Esophagus mucosa (tissue), 1 donor: ENCODE measurements at regions not wholly inside any gene's neighbourhood (a gene's known extent, or its start where the extent isn't known, plus 50 kb on each side); places are given as distances from the start of the nearest gene placed in this dataset.
"Not testable (repeated sequence)": the region's sequence is repeated elsewhere in the genome, so short reads cannot be mapped to it uniquely, and the experiment has no call there.

Experiments
- ATAC-seq: fragments of 200-7000 bp; cut with Tn5 transposase; one replicate; pipeline ENCODE4 v1.9.1; 2020
- donor health status: DM: yes; HTN: yes; CAD: no.

DNA sequence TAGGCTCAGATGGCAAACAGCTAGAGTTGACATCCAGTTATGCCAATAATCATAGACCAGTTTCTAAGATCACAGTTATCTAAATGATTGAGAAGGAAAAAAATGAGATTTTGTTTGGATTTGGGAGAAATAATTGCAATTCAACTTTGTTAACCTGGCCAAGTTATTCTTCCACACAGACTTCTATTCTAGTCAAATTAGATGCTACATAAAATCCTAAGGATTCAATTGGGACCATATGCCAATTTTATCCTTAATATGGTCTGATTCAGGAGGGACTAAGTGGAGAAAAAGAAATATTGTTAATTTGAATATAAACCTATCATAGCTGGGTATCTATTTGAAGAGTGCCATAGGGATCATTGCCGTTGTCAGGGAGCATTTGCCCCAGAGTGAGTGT lies 178.3 kb upstream of the SLC7A11 start:
- no peak for ATAC-seq

DNA sequence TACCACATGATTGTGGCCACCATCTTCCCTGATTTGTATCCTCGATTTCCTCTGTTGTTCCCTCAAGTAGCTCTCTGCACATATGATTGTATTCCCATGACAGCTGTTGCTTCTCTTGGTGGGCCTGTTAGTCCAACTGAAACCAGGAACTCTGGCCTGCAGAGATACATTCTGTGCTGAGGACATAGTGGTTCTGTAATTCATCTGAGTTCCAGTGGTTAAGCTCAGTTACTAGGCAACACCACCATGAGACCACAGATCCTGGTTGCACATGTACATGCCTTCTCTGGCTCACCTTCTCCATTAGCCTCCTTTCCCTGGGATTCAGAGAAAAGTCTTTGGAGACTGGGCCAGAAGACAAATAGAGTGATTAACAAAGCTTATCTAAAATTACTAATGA lies 172.1 kb upstream of the SLC7A11 start:
- no peak for ATAC-seq

DNA sequence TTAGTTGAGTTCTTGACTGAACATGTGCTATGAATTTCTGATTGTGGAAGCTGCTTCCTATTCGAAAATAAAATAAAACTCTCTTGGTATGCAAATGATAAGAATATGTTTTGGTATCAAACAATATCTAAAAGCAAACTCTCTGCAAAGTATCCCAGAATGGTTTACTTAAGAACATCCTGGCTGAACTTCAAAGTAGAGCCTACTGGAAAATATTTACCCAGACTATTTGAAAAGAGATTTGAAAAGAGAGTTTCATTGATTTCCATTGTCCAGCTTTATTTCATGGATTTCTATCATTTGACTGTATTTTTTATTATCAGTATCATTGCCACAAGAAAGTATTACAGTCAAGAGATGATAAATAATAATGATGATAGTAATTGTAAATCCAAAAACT lies 171.1 kb upstream of the SLC7A11 start:
- ATAC-seq = no peak

DNA sequence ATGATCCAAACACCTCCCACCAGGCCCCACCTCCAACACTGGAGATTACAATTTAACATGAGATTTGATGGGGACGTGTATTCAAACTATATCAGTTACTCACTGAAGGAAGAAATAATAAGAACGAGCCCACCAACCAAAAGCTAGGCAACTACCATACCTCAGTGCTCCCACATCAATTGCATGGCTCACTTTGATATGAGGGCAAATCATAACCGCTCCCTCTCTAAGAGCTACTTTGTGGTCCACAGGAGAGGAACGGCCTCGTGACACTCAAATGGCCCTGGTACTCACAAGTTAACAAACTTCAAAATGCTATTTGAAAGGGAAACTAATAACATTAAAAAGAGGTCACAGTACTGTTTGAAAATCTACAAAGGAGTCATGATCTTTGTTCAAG lies 170.7 kb upstream of the SLC7A11 start:
- no peak for ATAC-seq

DNA sequence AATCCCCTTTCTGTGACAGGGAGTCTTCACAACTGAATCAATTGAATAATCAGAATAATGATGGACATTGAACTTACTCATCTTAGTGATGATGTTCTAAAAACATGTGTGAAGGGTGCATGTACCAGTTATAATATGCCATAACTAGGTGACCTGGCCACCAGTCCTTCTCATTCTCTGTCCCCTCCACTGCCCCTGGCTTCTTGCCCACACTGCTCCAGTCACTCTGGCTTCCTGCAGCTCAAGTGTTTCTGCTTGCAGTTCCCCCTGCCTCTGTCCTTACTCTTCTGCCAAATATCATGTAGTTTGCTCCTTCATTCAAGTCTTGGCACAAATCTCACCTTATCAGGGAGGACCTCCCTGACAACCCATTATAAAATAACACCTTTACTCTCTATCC lies 168.1 kb upstream of the SLC7A11 start:
- ATAC-seq = no peak

DNA sequence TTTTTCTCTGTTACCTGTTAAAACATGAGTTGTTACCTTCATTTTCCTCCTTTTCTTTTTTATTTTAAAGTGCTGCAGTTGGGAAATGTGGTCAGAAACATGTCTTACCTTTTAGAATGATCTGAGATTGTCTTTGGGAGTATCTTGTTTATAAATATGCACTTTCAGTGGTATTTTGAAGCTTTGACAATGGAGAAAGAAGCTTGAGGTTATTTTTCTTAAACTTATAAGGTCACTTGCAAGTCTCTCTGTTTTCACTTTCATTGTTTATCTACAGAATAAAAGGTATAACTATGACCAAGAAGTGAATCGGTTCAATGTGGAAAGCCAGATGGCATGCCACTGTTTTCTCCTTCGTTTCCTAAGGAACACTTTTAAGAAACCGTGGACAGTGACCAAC lies 167.5 kb upstream of the SLC7A11 start:
- ATAC-seq = no peak

DNA sequence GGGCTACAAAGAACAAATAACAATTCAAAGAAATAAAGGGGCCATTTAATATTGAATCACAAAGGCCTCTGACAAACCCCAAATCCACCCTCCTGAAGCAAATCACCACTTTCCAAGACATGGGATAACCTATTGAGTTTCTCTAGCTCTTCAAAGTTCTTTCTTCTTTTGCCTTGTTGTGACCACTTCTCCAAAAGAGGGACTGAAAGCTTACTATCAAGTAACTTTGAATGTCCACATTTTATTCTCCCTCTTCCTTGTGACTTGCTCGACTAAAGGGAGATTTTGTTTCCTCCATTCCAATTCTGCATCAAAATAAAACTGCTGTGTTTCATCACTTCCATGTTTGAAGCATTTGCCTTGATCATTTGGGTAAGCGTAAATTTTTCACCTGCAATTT lies 166.6 kb upstream of the SLC7A11 start:
- no peak for ATAC-seq

DNA sequence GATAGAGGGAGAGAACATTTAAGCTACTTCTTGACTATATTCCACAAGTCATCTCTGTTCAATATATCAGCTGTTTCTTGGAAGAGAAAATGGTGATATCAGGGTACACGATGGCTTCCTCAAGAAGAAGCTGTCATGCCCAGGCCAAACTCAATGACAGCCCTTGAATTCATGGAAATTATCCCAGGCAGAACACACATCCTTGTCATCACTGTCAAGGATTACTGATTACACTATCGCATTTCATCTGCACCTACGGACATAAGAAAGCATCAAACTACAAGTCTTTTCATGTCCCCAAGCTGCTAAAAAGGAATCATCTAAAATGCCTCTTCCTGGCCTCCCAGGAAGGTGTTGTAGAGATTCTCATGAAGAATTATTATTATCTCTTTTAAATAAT lies 165.2 kb upstream of the SLC7A11 start:
- no peak for ATAC-seq

DNA sequence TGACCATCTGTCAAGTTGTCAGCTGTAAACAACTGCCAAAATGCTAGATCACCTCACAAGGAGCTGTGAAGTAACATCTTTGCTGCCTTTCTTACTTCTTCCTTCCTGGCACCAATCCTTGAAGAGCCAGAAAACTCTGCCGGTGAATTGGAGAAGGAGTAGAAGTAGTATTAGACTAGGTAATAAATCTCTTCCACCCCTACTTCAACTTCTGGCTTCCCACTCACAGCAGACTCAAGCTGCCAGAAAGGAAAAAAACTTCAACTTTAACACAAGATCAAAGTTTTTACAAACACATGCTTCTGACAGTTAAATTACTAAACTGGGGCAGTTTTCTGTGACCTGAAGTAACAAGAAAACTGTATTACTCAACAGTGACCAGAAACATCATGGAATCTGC lies 164.7 kb upstream of the SLC7A11 start:
- ATAC-seq = no peak

DNA sequence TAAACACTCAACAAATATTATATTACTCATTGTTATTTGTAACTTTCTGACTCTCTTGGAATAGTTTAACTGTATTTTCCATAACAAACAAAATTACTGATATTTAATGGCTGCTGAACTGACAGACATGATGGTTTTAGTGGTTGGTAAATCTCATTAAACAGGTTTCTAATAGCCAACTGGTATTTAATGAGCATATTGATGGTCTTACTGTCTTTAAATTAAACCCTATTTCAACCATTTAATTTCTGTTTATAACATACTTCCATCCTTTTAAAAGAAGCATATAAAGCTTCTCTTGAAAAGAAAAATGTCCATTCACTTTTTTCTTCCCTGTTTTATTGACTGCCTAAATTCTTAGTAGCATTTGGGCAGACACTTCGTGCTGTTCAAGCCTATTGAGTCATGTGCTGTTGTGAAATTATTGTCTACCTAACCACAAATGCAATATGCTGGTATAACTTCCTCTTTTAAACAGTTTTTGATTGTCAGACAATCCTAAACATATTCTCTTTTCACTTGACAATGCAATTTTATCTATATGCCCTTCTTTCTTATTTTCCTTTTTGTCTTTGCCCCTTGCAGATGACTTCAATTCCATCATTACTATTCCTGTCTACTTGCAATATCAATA lies 163.9 kb upstream of the SLC7A11 start:
- peak; percentile 64 for ATAC-seq

DNA sequence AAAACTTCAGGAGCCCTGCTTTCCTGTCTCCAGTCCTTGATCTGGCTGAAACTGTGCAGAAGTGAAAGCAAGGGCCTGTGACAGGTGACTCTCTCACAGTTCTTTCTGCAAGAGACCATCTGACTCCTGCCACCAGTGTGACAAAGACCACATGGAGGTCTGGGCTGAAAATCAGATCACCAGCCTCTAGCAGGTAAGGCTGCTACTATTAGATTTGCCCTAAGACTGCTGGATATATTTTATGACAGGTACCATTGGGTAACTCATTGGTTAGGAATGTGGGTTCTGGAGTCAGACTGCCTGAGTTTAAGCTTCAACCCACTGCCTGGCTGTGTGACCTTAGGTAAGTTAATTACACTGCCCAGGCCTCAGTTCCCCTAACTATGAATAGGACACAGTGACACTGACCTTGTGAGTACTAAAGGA lies 163.3 kb upstream of the SLC7A11 start:
- peak; percentile 71 for ATAC-seq

DNA sequence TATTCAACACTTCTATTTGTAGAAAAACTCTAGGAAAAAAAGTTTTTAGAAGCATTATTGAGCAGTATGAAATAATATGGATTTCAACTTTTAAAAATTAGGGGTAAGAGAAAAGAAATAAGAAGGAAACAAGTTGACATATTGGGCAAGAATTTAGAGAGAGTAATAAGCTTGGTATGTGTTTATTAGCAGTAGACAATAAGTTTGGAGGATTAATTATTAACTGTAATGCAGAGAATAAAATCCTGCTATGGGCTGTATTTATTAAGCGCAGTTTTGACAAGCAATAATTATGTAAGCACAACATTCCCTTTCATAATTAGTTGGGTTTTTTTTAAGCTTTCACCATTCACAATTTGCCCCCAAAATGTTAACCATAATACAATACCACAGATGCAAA lies 162.7 kb upstream of the SLC7A11 start:
- no peak for ATAC-seq

DNA sequence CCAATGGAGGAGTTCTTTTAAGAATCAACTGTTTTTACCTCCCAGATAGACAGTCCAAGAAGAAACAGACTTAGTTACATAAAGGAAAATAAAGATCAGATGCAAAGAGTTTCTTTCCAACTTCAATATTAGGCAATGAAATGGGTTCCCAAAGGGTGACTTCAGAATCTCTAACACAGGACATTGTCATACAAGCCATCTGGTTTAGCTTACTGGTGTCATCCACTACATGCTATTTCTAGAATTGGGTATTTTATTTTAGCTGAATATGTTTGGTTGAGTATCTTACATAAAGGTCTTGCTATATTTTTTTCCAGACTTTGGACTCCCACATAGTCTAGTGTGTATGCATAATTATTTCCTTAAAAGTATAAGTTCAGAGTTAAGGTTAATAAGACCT lies 162.1 kb upstream of the SLC7A11 start:
- ATAC-seq = no peak

DNA sequence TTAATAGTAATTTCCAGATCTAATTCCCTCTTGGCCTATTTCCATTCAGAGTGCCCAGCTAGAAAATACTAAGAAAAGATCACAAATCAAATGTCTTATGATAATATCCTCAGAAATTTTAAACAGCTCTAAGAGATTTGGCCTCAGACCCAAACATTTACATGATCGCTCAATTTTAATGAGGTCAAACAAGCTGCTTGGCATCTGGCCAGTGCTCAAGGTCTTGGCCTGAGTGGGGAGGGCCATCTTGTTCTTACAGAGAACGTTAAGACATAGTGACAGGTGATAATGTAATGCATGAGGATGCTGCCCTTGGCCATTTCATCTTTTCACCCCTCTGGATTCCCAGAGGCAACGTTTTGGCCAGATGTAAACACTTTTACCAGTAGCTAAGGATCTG lies 159.2 kb upstream of the SLC7A11 start:
- ATAC-seq = no peak

DNA sequence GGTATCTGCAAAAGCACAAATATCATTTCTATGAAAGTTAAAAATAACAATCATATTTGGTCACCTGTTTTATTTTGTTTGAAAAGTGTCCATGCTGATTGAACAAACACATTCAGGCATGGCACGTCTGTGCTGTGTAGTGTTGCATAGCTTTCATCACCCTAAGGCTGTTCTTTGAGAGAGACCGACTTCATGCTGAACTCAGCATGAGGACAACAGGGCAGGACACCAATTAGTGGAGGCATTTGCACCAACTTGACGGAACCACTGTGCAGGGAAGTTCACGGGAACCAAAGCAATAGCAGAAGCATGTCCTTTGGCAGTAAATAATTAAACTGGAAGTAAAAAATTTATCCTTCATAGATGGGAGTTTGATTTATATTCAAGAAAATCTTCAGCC lies 158.4 kb upstream of the SLC7A11 start:
- no peak for ATAC-seq

DNA sequence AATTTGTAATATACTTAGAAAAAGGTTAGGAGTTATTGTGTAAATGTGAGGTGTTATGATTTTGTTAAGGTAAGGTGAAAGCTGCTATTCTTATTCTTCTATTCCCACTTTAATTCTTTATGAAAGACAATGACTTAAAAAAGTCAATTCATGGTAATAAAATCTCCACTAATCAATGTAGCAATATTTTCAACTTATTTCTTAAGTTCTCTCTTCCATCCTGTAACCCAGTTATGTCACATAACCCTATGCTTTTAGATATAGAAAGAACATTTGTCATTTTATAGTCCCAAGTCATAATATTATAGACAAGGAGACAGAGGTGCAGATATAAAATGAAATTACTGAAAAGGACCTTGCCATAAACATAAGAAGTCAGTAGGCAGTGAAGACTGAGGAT lies 157.9 kb upstream of the SLC7A11 start:
- no peak for ATAC-seq

DNA sequence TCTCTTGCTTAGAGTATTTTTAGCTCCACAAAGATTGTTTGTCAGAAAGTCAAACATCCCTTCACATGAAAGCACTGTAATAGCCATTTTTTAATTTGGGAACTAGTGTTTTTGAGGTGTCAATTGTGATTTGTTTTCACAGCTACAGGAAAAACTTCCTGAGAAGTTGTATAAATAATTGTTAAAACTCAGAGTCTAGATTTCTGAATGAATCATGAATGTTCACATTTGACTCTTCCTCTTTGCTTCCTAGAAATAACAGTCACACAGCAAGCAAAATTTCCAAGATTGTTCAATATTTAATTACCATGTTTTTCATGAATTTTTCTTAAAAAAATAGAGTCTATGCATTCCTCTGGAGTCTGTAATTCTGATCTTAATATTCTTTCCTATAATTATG lies 156.9 kb upstream of the SLC7A11 start:
- ATAC-seq = no peak

DNA sequence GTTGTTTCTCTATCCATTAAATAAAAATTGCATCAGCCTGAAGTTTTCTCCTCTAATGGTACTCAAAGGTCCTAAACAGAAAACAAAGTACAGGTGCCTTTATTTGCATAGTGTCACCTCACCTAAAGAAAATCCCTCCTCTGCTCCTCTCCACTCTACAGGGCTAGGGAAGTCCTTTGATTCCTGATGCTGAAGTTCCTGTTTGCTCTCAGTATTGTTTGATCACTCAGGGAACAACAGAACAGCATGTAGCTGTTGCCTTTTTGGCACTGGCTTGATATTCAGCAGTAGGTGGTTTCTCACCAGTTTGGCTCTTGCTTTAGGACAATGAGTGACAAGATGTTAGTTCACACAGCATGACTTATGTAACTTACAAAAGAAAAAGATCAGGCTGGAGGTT lies 156.2 kb upstream of the SLC7A11 start:
- ATAC-seq = no peak

DNA sequence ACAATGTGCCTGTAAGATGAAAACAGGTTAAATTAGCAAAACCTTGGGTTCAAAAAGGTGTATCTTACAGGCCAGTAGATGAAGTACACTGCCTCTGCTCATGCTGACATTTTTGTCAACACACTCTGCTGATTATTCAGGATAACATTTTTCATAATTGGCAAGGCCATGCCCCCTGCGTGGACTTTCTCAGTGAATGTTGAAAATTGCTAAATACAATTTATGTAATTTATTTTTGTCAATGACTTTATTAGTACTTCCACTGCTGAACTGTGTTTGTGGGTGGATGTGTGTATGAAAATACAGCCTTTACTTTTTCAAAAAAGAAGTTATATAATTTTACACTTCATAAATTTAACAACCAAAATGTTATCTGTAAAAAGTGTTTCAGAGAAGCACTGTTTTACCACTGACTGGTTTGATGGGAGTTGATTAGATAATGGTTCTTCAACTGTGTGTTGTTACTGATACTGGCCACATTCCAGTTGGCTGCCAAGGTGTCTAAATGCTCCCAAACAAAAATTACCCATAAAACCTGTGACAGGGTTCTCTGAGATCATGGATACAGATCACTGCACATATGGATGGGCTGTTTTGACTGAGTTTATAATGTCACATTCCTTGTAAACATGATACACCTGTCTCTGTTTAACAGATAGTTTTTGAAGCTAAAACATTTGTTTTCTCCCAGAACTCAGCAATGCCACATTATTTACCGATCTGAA lies 151.9 kb upstream of the SLC7A11 start:
- no peak for ATAC-seq

DNA sequence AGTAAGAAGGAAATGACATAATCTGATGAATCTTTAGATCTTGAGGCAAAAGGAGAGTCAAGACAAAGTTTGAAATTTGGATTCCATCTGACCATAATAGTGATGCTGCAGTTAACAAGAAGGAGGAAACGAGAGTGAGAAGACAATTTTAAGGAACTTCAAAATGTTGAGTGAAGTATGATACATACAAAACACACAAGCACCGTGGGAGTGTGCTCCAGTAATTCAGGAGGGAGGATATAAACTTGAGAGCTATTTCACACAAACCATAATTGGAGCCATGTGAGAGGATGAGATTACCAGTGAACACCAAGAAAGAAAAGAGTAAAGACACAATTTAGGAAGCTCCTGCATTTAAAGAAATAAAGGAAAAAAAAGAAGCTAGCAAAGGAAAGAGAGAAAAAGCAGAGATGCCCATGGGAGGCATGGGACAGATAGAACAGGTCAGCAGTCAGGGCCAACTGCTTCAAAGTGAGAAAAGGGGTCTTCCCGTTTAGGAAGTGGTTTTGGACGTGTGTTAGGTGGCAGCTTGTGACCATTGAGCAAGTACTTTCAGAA lies 150.7 kb upstream of the SLC7A11 start:
- ATAC-seq = no peak

DNA sequence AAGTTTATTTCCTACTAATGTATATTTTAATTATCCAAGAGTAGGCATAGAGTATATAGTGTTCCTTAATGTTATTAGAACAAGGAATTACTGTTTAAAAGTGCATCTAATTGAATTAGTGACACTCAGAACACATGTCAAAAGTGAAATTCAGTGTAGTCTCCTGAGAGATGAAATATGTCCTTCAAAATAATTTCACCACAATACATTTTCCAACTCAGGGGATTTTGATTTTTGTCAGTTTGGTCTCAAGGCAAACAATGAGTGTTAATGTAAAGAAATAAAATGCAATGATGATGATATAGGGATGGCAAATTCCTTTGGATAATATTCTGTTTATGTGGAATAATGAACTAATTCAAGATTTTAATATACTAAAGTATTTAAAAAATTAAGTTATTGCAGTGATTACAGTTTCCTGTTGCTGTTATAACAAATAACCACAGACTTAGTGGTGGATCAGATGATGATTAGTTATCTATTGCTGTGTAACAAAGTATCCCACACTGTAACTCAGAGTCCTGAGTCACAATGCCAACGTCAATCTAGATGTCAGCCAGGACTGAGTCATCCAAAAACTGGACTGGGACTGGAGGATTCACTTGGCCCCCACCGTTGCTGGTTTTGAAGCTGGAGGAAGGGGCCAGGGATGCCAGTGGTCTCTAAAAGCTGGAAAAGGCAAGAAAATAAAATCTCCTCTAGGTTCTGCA lies 148.0 kb upstream of the SLC7A11 start:
- no peak for ATAC-seq

DNA sequence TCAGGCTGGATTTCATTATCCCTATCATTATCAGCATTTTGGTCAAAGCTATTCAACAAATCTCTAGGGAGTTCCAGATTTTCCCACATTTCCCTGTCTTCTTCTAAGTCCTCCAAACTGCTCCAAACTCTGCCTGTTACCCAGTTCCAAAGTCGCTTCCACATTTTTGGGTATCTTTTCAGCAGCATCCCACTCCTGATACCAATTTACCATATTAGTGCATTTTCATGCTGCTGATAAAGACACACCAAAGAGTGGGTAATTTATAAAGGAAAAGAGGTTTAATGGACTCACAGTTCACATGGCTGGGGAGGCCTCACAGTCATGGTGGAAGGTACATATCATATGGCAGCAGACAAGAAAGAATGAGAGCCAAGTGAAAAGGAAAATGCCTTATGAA lies 132.8 kb upstream of the SLC7A11 start:
- ATAC-seq = no peak

DNA sequence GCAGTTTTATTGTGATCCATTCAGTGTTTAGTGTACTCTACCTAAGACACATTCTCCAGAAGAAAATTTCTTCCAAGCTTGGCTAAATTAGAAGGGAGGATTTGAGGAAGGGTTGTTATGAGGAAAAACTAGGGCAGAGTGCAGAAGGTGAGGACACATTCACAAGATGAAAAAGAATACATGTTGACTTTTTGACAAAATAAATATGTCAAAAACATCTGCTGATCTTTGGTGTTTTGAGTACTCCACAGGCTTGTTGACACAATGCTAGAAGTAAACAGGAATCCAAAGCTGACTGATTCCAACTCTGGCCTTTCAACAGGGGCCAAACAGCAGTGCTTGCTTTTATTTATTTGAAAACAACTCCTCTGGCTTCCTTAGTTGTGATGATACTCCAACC lies 125.8 kb upstream of the SLC7A11 start:
- ATAC-seq = no peak

DNA sequence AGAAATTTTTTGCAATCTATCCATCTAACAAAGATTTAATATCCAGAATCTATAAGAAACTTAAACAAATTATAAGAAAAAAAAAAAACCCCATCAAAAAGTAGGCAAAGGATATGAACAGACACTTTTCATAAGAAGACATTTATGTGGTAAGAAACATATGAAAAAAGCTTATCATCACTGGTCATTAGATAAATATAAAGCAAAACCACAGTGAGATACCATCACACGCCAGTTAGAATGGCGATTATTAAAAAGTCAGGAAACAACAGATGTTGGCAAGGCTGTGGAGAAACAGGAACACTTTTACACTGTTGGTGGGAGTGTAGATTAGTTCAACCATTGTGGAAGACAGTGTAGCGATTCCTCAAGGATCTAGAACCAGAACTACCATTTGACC lies 110.3 kb upstream of the SLC7A11 start:
- not testable (repeated sequence) for ATAC-seq
